DOHH2 (cell line): ENCODE measurements at regions not wholly inside any gene's neighbourhood (a gene's known extent, or its start where the extent isn't known, plus 50 kb on each side); places are given as distances from the start of the nearest gene placed in this dataset.

Source experiments
- CTCF ChIP-seq: fragments of 200-600 bp; sonication (generic); IDR thresholded peaks from one replicate; pipeline ENCODE4 v1.5.1; 2014; ENCODE audit warnings: antibody characterized with exemption, mild to moderate bottlenecking, low read depth, low read length; ENCODE audit not compliant: poor library complexity, severe bottlenecking
- EZH2phosphoT487 ChIP-seq: fragments of 200-600 bp; sonication (generic); IDR thresholded peaks from 2 replicates; pipeline ENCODE4 v1.6.1; 2017; ENCODE audit warnings: borderline replicate concordance, mild to moderate bottlenecking, antibody characterized with exemption, low read length, moderate library complexity, mixed read lengths

- TF ChIP-seq CTCF (no peak), EZH2phosphoT487 (no peak)
Observed at GRCh38 chr3:4061195-4061594, 242.0 kb upstream of the SETMAR start.
